ENCODE measurements at regions not wholly inside any gene's neighbourhood (a gene's known extent, or its start where the extent isn't known, plus 50 kb on each side); places are given as distances from the start of the nearest gene placed in this dataset.

DNA sequence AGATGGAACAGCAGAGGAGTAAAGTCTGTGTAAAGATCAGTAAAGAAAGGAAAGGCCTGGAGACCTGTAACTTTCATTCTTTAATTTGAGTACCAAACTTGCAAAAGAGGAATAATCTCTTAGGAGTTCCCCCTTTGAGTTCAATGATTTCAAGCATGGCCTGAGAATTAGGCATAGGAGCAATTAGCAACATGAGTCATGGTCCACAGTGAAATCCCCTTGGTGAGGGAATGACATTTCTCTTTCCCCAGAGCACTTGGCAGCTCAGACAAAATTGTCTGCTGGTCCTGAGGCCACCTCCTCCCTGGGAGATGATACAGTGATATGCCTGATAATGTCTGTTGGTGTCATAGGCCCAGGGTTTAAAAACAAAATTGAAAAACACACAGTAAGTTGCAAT, 81.4 kb upstream of the CRBN start:
- DNase-seq: no peak

GRCh38 chr3:3259181-3259580, 79.7 kb upstream of the CRBN start:
- no peaks in the 10 kb centered on the region for H3K9me3 ChIP-seq (ENCODE audit: severe bottlenecking)
- no peaks in the 10 kb centered on the region for H3K36me3 ChIP-seq
- no peak overlapping the region for H3K27ac ChIP-seq
- H3K4me3 ChIP-seq (ENCODE audit: low read depth, low read length): no peak overlapping the region
- DNase-seq: no peak
- no peaks in the 10 kb centered on the region for H3K27me3 ChIP-seq (ENCODE audit: insufficient read depth, low read depth, severe bottlenecking)
- TF ChIP-seq, protein P1, sequence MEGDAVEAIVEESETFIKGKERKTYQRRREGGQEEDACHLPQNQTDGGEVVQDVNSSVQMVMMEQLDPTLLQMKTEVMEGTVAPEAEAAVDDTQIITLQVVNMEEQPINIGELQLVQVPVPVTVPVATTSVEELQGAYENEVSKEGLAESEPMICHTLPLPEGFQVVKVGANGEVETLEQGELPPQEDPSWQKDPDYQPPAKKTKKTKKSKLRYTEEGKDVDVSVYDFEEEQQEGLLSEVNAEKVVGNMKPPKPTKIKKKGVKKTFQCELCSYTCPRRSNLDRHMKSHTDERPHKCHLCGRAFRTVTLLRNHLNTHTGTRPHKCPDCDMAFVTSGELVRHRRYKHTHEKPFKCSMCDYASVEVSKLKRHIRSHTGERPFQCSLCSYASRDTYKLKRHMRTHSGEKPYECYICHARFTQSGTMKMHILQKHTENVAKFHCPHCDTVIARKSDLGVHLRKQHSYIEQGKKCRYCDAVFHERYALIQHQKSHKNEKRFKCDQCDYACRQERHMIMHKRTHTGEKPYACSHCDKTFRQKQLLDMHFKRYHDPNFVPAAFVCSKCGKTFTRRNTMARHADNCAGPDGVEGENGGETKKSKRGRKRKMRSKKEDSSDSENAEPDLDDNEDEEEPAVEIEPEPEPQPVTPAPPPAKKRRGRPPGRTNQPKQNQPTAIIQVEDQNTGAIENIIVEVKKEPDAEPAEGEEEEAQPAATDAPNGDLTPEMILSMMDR (IDR thresholded peaks at IDR 0.05; ENCODE audit: low read depth, low read length): no peak

More for the DNA sequence above, 81.4 kb upstream of the CRBN start:
- TF ChIP-seq, protein P1 (IDR thresholded peaks at IDR 0.05; ENCODE audit: low read depth, low read length): no peak
- no peak overlapping the region for H3K27ac ChIP-seq
- H3K9me3 ChIP-seq (ENCODE audit: severe bottlenecking): no peaks in the 10 kb centered on the region
- H3K36me3 ChIP-seq: no peaks in the 10 kb centered on the region
- no peak overlapping the region for H3K4me3 ChIP-seq (ENCODE audit: low read depth, low read length)
- no peaks in the 10 kb centered on the region for H3K27me3 ChIP-seq (ENCODE audit: insufficient read depth, low read depth, severe bottlenecking)

GRCh38 chr3:3258281-3258680, 78.8 kb upstream of the CRBN start:
- Histone ChIP-seq H3K27me3 (ENCODE audit: insufficient read depth, low read depth, severe bottlenecking) (no peaks in the 10 kb centered on the region), H3K9me3 (ENCODE audit: severe bottlenecking) (no peaks in the 10 kb centered on the region), H3K4me3 (ENCODE audit: low read depth, low read length) (no peak overlapping the region), H3K36me3 (no peaks in the 10 kb centered on the region), H3K27ac (no peak overlapping the region)
- no peak for DNase-seq
- TF ChIP-seq, protein P1 (IDR thresholded peaks at IDR 0.05; ENCODE audit: low read depth, low read length): no peak

- H3K27me3 ChIP-seq (ENCODE audit: insufficient read depth, low read depth, severe bottlenecking): no peaks in the 10 kb centered on the region
- no peak for DNase-seq
- H3K9me3 ChIP-seq (ENCODE audit: severe bottlenecking): no peaks in the 10 kb centered on the region
- TF ChIP-seq, protein P1 (IDR thresholded peaks at IDR 0.05; ENCODE audit: low read depth, low read length): no peak
- no peak overlapping the region for H3K4me3 ChIP-seq (ENCODE audit: low read depth, low read length)
- no peak overlapping the region for H3K27ac ChIP-seq
- H3K36me3 ChIP-seq: no peaks in the 10 kb centered on the region
These were observed 62.1 kb upstream of the CRBN start for GRCh38 chr3:3241596-3241995.

DNA sequence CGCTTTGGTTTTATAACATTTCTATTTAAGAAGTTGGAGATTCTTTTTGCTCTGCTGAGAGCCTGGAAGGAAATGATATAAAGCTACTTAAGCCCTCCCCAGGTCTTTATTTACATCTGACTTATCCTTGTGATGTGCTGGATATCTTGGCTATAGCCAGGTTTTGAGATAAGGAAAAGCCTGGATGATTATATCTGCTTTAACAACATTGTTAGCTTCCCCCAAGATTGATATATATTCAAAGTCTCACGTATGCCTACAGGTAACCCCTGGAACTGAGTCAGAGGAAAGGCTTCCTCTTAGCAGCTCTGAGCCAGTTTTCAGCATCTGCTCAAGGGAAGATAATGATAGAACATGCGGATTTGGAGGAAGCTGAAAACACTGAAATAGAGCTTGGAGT, 61.5 kb upstream of the CRBN start:
- TF ChIP-seq, protein P1 (IDR thresholded peaks at IDR 0.05; ENCODE audit: low read depth, low read length): no peak

DNA sequence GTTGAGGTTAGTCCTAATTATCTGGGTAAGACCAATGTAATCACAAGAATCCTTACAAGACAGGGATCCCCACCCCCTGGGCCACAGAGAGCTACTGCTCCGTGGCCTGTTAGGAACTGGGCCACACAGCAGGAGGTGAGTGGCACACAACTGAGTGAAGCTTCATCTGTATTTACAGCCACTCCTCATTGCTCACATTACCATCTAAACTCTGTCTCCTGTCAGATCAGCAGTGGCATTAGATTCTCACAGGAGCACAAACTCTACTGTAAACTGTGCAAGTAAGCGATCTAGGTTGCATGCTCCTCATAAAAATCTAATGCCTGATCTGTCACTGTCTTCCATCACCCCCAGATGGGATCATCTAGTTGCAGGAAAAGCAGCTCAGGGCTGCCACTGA, 58.5 kb upstream of the CRBN start:
- no peak overlapping the region for H3K27ac ChIP-seq
- no peak overlapping the region for H3K4me3 ChIP-seq (ENCODE audit: low read depth, low read length)
- H3K36me3 ChIP-seq: no peaks in the 10 kb centered on the region
- TF ChIP-seq, protein P1 (IDR thresholded peaks at IDR 0.05; ENCODE audit: low read depth, low read length): no peak
- no peaks in the 10 kb centered on the region for H3K9me3 ChIP-seq (ENCODE audit: severe bottlenecking)
- no peak for DNase-seq
- no peaks in the 10 kb centered on the region for H3K27me3 ChIP-seq (ENCODE audit: insufficient read depth, low read depth, severe bottlenecking)

More for the DNA sequence above, 61.5 kb upstream of the CRBN start:
- Histone ChIP-seq H3K9me3 (ENCODE audit: severe bottlenecking) (no peaks in the 10 kb centered on the region), H3K27ac (no peak overlapping the region), H3K27me3 (ENCODE audit: insufficient read depth, low read depth, severe bottlenecking) (no peaks in the 10 kb centered on the region), H3K4me3 (ENCODE audit: low read depth, low read length) (no peak overlapping the region), H3K36me3 (no peaks in the 10 kb centered on the region)
- no peak for DNase-seq
